GM19455 (cell line): ENCODE measurements at regions not wholly inside any gene's neighbourhood (a gene's known extent, or its start where the extent isn't known, plus 50 kb on each side); places are given as distances from the start of the nearest gene placed in this dataset.

ENCODE experiments used
- ATAC-seq: cut with Tn5 transposase; IDR thresholded peaks from one replicate; pipeline ENCODE4 v1.9.1; 2021; ENCODE audit not compliant: unreplicated experiment

GRCh38 chr12:78403136-78403535 is 461.4 kb upstream of the SYT1 start:
- ATAC-seq, result no peak

- ATAC-seq, result no peak
Observed at GRCh38 chr12:78403681-78404080, 460.9 kb upstream of the SYT1 start.

GRCh38 chr12:78406213-78406612 is 458.4 kb upstream of the SYT1 start:
- ATAC-seq, result no peak

- ATAC-seq, result peak; percentile 94
Observed at GRCh38 chr12:78406828-78407227, 457.7 kb upstream of the SYT1 start.

GRCh38 chr12:78407722-78408121 is 456.9 kb upstream of the SYT1 start:
- no peak for ATAC-seq

GRCh38 chr12:78414071-78414470 is 450.5 kb upstream of the SYT1 start:
- ATAC-seq, result no peak

- ATAC-seq, result no peak
Observed at GRCh38 chr12:78418919-78419318, 445.7 kb upstream of the SYT1 start.

GRCh38 chr12:78419513-78419912 is 445.1 kb upstream of the SYT1 start:
- no peak for ATAC-seq

- ATAC-seq, result no peak
Observed at GRCh38 chr12:78420991-78421390, 443.6 kb upstream of the SYT1 start.

- ATAC-seq, result no peak
Observed at GRCh38 chr12:78430551-78430950, 434.0 kb upstream of the SYT1 start.

- ATAC-seq, result no peak
Observed at GRCh38 chr12:78431931-78432330, 432.6 kb upstream of the SYT1 start.

GRCh38 chr12:78439666-78440065 is 424.9 kb upstream of the SYT1 start:
- no peak for ATAC-seq

GRCh38 chr12:78441737-78442453 is 422.7 kb upstream of the SYT1 start:
- ATAC-seq, result no peak

- ATAC-seq, result no peak
Observed at GRCh38 chr12:78442454-78442801, 422.1 kb upstream of the SYT1 start.

GRCh38 chr12:78446555-78446954 is 418.0 kb upstream of the SYT1 start:
- ATAC-seq, result no peak

GRCh38 chr12:78447373-78447772 is 417.2 kb upstream of the SYT1 start:
- ATAC-seq, result no peak

- no peak for ATAC-seq
Observed at GRCh38 chr12:78448692-78449091, 415.9 kb upstream of the SYT1 start.

- no peak for ATAC-seq
Observed at GRCh38 chr12:78455991-78456390, 408.6 kb upstream of the SYT1 start.

- ATAC-seq, result peak; percentile 100
Observed at GRCh38 chr12:78457938-78458337, 406.6 kb upstream of the SYT1 start.

- peak; percentile 74 for ATAC-seq
Observed at GRCh38 chr12:78470354-78471195, 394.0 kb upstream of the SYT1 start.

- no peak for ATAC-seq
Observed at GRCh38 chr12:78473136-78473535, 391.4 kb upstream of the SYT1 start.

- no peak for ATAC-seq
Observed at GRCh38 chr12:78473561-78473960, 391.0 kb upstream of the SYT1 start.
